ENCODE measurements at regions not wholly inside any gene's neighbourhood (a gene's known extent, or its start where the extent isn't known, plus 50 kb on each side); places are given as distances from the start of the nearest gene placed in this dataset.

DNA sequence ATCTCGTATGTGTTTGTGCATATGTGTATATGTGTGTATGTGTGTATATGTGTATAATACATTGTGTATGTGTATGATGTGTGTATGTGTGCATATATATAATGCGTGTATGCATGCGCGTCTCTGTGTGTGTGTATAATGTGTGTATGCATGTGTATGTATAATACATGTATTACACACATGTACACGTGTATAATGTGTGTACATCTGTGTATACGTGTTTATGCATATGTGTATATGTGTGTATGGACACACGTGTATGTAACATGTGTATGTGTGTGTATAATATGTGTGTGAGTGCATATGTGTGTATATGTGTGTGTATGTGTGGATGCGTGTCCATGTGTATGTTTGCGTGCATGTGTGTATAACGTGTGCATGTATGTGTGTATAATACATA, 433.7 kb upstream of the RBFOX1 start:
- TF ChIP-seq EZH2 (IDR thresholded peaks at IDR 0.05; ENCODE audit: low read length, unreplicated experiment) (no peak), CTCF (conservative IDR thresholded peaks at IDR 0.05; ENCODE audit: low read depth, low read length) (no peak)
